GM18861 (cell line): ENCODE measurements at regions not wholly inside any gene's neighbourhood (a gene's known extent, or its start where the extent isn't known, plus 50 kb on each side); places are given as distances from the start of the nearest gene placed in this dataset.
"Not testable (repeated sequence)": the region's sequence is repeated elsewhere in the genome, so short reads cannot be mapped to it uniquely, and the experiment has no call there.

ENCODE experiments used
- ATAC-seq: cut with Tn5 transposase; IDR thresholded peaks from one replicate; pipeline ENCODE4 v1.9.1; 2021; ENCODE audit not compliant: unreplicated experiment

DNA sequence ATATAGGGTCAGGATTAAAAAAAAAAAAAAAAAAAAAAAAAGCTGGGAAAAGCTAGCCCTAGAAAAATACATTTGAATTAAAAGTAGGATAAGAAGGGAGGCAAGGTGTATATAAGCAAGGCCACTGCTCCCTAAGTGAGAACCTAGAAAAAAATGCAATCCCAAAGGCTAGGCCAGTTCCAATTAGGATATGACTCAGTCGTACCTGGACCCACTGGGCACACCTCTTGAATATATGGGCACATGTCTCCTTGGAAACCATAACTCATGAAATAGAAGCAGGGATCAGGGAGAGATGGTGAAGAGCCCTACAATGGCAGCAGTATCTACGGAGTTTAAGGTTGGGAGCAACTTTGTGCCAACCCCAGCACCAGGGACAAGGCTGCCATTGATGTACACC lies 314.1 kb upstream of the IL12A start:
- ATAC-seq = no peak

DNA sequence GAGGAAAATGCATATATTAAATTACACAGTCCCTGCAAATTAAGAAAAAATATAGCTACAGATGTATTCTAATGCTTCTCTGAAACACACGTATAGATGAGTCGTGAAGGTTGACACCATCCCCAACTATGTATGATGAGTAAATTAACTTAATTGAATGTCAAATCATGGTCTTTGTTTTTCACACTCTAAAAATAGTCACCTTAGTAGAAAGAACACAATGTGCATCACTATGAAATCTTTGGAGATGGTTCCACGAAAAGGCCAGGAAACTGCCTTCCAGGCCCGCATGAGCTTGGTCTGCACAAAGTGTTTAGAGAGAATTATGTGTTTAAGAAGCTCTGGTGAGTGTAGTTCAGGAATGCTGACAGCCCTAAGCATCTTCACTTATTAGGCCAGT lies 313.4 kb upstream of the IL12A start:
- no peak for ATAC-seq

DNA sequence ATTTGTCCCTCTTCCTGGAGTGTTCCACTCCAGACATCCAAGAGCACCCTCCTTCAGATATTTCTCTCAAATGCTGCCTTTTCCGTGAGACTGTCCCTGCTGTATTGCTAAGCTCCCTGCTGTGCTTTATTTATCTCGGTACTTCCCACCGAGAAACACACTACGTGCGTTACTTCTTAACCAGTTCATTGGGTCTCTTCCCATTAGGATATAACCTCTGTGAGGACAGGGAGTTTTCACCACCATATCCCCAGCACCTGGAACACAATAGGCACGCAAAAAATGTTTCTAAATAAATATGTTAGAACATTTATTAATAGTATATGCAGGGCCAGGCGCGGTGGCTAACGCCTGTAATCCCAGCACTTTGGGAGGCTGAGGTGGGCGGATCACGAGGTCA lies 308.7 kb upstream of the IL12A start:
- ATAC-seq = no peak

DNA sequence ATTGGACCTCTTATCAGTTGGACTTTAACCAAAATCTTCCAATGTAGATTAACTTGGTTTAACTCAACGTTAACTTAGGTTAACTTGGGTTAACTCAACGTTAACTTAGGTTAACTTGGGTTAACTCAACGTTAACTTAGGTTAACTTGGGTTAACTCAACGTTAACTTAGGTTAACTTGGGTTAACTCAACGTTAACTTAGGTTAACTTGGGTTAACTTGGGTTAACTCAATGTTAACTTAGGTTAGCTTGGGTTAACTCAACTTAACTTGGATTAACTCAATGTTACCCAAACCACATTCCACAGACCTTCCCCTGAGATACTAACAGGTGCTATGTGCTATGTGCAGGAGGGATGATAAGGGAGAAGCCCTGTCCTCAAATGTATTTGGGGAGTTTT lies 306.9 kb upstream of the IL12A start:
- not testable (repeated sequence) for ATAC-seq

DNA sequence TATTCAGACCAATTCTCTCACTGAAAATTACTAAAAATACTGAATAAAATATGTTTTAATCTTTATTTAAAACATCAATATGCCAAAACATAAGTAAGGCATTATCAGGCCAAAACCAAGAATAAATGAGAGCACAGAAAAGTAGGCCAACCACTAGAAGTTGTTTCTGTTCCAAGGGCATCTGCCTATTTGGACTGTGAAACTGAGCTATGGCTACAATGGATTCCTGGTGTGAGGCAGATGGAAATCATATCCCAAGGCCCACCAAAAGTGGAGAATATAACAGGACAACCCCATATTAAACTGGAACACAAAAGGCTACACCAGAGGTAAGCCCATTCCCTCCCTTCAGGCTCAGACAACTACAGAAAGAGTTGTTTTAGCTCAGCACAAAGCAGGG lies 302.8 kb upstream of the IL12A start:
- no peak for ATAC-seq

DNA sequence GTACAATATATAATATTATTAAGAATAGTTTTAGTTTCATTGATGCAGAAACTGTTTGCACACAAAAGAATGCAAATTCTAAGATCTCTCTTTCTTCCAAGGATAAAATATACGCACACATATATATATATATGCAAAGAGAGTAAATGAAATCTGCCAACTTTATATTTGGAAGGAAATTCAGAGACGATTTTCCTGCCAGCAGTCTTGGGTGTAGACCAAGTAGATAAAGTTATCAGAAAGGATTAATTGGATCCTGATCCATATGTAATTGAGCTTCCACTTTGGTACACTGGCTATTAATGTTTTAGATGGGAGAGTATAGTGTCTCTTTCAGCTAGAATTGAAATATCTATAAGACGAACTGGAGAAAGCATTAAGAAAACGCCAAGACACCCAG lies 295.4 kb upstream of the IL12A start:
- no peak for ATAC-seq

DNA sequence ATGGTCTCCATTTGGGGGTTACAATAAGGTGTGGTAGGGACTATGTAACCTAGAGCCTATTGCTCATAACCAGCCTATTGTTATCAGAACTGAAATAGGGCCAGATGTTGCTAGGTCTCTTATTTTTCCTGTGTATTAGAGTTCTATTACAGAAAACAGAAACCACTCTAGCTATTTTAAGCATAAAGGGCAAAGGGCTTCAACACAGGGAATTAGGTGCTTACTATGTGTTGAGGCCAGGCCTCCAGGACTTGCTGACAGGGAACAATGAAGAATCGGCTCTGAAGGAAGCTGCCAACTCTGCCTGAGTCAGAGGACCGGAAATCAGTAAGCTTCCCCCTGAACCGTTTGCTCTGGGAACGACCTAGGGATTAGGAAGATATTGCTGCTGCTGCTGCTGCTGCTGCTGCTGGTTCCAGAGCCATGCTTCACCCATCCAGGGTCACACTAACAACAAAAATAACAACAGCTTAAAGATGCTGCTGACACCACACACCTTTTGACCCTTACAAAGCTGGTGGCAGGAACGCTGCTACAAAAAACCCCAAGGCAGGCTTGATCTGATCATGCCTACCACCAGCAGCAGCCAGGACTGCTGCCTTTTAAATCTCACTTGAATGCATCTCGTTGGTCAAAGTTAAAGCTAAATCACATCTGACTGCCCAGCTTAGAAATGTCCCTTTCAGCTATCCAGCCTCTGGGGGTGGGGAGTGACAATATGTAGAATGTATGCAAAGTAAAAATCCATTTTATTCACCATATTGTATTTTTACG lies 276.9 kb upstream of the IL12A start:
- no peak for ATAC-seq

DNA sequence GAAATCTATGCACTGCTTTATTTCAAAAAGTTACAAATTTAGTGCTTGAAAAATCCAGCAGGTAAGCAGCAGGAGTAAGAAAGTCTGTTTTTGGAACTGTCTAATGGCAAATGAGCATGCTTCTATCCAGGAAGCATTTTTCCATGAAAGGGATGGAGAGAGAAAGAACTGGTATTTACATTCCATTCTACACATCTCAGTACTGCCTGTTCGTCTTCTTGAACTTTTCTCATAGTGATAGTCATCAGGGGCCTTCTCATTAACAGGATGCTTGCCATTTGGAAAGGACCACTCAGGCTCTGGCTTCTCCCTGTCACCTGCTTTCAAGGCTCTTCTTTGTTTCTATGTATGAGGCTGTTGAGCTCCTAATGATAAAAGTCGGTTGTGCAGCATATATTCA lies 267.3 kb upstream of the IL12A start:
- no peak for ATAC-seq

DNA sequence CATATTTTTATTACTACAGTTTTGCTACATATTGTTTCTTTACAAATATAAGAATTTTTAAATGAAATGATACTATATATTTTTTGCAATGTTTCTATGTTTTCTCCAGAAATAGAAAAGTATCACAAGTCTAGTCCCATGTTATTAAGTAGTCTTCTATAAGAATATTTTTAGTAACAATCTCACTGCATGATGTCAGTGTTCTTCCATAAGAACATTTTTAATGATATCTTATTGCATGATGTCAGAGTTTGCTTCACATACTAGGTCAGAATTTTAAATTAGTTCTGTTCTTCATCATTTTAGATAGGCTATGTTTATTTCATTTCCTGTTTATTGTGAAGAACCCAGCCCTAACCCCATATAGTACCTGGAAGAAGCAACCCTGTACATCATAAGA lies 265.3 kb upstream of the IL12A start:
- ATAC-seq = no peak

DNA sequence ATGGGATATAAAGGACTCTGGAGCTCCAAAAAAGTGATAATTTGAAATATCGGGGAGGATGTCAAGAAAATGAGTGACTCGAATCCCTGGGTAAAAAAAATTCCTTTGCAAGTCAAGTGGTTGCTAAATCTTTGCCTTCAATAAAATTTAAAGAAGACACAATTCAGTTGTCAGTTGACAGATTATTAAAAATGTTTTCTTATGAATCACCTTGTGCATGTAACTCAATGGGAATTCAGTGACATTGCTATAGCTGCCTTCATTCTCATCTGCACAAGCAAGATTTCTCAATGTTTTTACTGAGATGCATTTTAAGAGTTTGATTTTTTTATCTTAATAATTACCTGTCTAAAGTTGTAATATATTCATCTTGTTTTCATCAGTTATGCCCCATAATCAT lies 264.0 kb upstream of the IL12A start:
- ATAC-seq = no peak

DNA sequence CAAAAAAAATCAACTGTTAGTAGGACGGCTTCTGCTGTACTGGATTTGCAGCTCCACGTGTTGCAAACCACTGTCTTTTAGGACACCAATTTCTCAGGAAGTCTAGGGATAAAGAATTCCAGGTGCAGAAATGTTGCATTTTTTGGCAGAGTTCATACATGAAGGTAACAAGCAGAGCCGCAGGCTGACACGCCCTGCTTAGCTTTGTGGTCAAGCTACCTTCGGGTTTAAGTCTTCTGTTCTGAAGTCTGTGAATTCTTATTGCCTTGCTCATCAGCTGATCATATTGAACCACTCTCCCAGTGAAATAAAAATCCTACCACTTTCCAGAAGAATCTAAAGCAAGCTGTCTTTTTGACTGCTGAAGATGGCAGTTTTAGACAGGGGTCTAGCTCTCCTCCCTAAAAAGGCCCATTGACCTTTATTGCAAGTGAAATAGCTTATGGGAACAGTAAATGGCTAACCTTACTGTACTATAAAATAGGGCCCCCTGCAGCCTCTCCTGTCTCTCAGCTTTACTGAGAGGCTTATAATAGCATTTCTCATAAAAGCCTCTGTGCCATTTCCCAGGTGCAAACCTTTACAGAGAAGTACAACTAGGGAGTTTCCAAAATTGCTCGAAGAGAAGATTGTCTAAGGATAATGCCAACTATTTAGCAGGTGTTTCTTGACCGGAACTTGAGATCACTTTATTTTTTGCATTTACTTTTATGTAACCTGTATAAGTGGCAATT lies 262.2 kb upstream of the IL12A start:
- ATAC-seq = no peak

DNA sequence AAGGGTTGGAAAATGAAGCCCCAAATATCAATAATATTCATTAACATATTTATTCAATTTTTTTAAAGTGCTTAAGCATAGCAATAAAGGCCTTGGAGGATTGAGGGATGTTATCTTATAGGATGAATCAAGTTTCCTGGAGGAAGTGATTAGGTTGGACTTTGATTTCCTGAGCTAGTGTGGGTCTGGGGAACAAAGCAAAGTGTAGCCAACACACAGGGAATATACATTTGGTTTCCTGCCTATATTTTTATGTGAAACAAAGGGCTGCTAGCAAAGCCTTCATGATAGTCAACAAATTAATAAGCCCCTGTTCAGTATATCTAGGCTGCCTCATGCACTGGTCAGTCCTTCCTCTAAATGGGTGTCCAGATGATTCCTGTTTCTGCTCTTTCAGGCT lies 261.1 kb upstream of the IL12A start:
- ATAC-seq = no peak

DNA sequence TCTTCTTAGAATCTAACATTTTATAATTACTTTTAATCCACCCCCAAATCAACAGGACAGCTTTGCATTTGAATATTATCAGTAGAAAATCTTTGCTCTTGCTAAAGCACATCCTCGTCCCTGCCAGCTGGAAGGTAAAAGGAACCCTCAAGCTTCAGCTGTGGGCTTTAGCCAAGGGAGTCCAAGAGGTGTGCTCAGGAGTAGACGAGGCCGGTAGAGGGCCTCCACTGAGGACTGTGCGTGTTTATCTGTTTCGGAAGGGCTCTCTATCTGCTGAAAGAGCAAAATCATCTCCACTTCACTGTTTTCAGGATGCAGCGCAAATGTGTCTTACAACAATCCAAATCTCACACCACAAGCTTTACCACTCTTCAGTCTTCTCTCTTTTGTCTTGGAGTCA lies 257.4 kb upstream of the IL12A start:
- ATAC-seq = no peak

DNA sequence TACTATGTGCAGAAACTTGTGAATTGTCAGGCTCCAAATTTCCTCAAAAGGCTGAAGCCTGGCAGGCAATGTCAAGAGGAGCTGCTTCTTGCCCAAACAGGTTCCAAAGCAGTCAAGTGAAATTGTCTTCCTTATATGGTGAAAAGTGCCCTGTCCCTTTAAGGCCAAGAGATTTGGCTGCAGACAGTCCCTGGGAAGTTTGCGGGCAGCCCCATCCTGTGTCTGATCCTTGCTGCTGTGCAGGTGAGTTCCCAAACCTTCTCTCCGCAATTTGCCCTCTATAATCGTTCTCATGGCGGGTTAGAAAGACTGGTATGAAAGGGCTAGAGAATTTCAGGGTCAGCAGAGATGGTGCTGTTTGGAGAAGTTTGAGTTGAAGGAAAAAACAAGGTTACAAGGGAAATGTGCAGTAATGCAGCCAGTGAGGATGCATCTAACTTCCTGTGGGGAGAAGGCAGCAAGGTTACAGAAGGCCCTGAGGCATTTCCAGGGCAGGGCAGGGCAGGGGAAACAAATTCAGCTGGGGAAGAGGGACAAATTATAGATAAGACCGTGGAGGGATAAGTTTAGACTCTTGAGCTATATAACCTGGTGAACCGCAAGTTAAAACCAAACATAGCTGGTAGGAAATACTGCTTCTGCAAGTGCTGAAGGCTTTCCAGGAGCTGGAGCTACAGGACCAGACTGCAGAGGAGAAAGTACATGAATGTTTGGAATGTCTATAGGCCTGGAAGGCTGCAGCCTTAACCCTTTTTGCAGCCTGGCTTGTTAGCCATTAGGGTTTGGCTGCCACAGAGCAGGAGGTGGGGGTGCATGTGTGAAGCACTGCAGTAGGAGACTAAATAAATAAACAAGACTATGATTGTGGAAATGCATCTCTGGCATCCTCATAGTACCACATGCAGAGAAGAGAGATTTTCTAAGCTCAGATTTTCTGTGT lies 256.2 kb upstream of the IL12A start:
- ATAC-seq = no peak

DNA sequence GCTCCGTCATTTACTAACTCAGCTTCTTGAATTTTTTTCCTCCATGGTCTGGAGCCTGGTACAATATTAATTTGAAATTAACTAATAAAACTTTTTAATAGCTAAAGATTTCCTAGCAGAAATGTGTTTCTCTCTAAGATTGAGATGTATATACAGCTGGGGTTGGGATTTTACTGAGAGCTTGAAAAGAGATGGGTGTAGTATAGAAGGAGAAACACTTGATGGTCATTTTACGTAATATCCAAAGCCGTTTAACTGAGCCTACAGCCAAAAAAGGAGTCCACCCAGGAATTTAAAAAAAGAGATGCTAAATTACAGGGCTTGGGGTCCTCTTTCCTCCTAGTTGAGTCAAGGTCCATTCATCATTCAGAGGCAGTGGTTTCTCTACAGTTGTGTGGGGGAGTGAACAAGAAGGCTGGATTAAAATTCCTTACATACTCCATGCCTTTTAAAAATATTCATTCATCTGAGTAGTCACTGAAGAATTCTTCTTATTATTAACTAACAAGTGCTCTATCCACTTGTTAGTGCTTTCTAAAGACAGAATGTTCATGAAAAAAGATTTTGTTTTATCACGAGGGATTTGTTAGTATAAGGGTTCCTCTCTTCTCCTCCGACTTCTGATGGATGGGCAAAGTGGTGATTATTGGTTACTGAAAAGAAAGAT lies 255.3 kb upstream of the IL12A start:
- ATAC-seq = no peak

DNA sequence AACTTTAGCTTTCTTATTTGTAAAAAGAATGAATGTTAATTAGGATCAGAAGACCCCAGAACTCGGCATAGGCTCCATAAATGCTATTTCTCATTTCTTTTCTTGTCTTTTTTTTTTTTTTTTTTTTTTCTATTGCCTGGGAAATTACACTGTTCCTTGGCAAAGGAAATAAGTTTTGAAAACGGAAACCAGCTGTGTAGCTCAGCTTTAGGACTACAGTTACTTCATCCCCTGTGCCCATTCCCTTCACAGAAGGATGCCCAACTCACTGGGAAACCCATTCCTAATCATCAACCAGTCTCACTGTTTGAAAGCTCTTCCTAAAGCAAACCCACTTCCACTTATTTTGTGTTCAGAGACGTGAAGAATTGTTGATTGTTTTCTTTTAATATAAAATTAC lies 254.0 kb upstream of the IL12A start:
- no peak for ATAC-seq

DNA sequence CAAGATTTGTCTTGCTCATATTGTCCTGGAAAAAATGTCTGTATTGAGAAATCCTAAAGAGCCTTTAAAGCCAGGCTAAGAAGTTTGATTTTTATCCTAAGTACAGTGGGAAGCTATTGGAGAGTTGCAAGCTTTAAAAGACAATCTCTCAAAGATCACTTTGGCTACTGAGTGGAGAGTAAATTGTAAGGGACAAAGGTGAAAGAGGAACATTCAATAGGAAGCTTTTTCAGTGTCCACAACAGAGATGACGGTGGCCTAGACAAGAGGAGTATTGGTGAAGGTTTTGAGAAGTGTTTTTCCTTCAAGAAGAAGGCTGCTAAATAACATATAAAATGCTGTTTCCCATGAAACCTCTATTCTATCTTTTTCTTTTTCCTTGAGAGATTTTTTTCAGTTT lies 249.5 kb upstream of the IL12A start:
- ATAC-seq = no peak

DNA sequence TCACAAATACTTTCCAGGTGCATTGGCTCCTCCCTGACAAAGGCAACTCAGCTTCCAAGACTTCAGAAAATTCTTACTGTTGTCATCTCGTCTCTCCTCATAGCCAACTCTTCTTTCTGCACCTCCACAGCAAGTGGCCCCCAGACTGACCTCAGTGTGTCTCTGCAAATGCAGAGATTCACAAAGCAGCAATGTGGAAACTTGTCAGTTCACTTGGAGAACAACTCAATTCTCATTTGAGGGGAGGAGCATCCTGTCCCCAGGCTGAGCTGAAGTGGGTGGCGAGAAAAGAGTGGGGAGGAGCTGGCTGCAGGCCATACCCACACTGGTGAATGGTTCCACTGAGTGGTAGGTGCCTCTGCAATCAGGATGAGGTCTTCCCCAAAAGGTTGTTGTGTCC lies 248.7 kb upstream of the IL12A start:
- no peak for ATAC-seq

DNA sequence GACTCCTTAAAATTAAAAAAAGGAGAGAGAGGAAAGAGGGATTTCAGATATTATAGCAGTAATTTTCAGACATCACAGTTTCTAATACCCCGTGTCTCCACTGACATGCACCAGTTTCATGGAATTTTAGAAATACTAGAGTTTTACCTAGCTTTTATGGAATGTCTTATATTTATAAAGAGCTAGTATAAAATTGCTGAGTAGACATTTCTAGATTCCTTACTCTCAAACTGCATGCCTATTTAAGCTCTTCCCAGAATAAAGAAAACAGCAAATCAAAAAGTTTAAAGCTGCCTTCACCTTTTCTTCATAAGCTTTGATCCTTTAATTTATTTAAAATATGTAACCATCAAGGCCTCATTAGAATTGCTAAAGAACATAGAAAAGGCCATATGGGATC lies 247.4 kb upstream of the IL12A start:
- no peak for ATAC-seq

DNA sequence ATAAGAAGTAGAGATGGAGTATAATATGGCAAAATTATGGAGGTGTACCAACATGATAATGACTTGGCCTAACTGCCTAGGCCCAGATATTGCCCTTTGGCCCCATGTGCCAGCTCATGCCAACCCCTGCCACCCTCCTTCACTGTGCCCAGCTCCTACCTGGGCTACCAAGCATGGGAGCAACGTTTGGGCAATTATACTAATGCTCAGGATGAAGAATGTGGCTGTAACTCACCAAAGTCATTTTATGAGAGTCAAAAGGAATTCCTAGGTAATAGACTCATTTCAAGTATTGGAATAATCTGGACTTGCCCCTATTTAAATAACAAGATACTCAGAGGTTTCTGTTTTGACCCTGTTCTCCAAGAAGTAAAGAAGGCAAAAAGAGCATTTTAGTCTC lies 240.2 kb upstream of the IL12A start:
- no peak for ATAC-seq

DNA sequence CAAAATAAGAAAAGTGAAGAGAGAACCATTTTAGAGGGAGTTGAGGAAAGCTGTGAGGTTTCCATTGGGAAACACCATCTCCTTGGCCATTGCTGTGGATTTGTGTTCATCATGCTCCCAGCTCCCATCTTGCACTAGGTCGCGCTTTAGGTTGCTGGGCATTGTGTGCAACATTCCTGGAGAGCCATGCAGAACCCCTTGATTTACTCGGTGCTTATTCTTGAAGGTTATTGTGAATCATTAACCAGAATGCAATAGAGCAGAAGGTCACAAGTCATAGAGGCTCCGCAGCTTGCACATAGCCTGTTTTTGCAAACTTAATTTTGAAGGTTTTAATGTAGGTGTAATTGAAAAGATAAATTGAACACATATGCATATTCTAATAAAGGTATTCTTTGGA lies 239.2 kb upstream of the IL12A start:
- no peak for ATAC-seq
